ENCODE measurements at regions not wholly inside any gene's neighbourhood (a gene's known extent, or its start where the extent isn't known, plus 50 kb on each side); places are given as distances from the start of the nearest gene placed in this dataset.

GRCh38 chr5:39760385-39761198 lies 335.8 kb upstream of the DAB2 start:
- DNase-seq (ENCODE audit: low spot score in 2 of 2), result peak in 1 of 2 donors; percentile 67
- Histone ChIP-seq H3K27me3 (no peaks in the 10 kb centered on the region), H3K9me3 (no peaks in the 10 kb centered on the region), H3K4me1 (peaks cover 0 to 3% of the 10 kb centered on the region in 2 donors), H3K4me3 (peak overlapping the region in 1 of 2 donors; percentile 5), H3K36me3 (no peaks in the 10 kb centered on the region), H3K27ac (peak overlapping the region; percentile 34 to 73)
- intact Hi-C loops (cut with DNase I), result no loop called here
- TF ChIP-seq CTCF (IDR thresholded peaks at IDR 0.05), result no peak

GRCh38 chr5:39759701-39760100 lies 334.9 kb upstream of the DAB2 start:
- intact Hi-C loops (cut with DNase I), result no loop called here
- H3K9me3 ChIP-seq, result no peaks in the 10 kb centered on the region
- no peaks in the 10 kb centered on the region for H3K36me3 ChIP-seq
- DNase-seq (ENCODE audit: low spot score in 2 of 2), result no peak
- H3K4me1 ChIP-seq, result peaks cover 0 to 3% of the 10 kb centered on the region in 2 donors
- H3K27ac ChIP-seq, result peak overlapping the region in 1 of 2 donors; percentile 73
- H3K27me3 ChIP-seq, result no peaks in the 10 kb centered on the region
- no peak for TF ChIP-seq CTCF (IDR thresholded peaks at IDR 0.05)
- no peak overlapping the region for H3K4me3 ChIP-seq

GRCh38 chr5:39758426-39758825 lies 333.6 kb upstream of the DAB2 start:
- no peak for DNase-seq (ENCODE audit: low spot score in 2 of 2)
- H3K4me3 ChIP-seq, result no peak overlapping the region
- H3K27ac ChIP-seq, result no peak overlapping the region
- no peaks in the 10 kb centered on the region for H3K27me3 ChIP-seq
- H3K4me1 ChIP-seq, result peaks cover 0 to 3% of the 10 kb centered on the region in 2 donors
- no peaks in the 10 kb centered on the region for H3K9me3 ChIP-seq
- H3K36me3 ChIP-seq, result no peaks in the 10 kb centered on the region
- no peak for TF ChIP-seq CTCF (IDR thresholded peaks at IDR 0.05)
- intact Hi-C loops (cut with DNase I), result no loop called here

- Histone ChIP-seq H3K36me3 (no peaks in the 10 kb centered on the region), H3K4me1 (peaks cover 0 to 3% of the 10 kb centered on the region in 2 donors), H3K27ac (no peak overlapping the region), H3K9me3 (no peaks in the 10 kb centered on the region), H3K4me3 (no peak overlapping the region), H3K27me3 (no peaks in the 10 kb centered on the region)
- intact Hi-C loops (cut with DNase I), result no loop called here
- TF ChIP-seq CTCF (IDR thresholded peaks at IDR 0.05), result no peak
- DNase-seq (ENCODE audit: low spot score in 2 of 2), result no peak
Observed at GRCh38 chr5:39757131-39757530, 332.4 kb upstream of the DAB2 start.

- Histone ChIP-seq H3K27me3 (no peaks in the 10 kb centered on the region), H3K27ac (no peak overlapping the region), H3K4me1 (peaks cover 0 to 3% of the 10 kb centered on the region in 2 donors), H3K9me3 (no peaks in the 10 kb centered on the region), H3K36me3 (no peaks in the 10 kb centered on the region), H3K4me3 (no peak overlapping the region)
- intact Hi-C loops (cut with DNase I), result no loop called here
- no peak for TF ChIP-seq CTCF (IDR thresholded peaks at IDR 0.05)
- DNase-seq (ENCODE audit: low spot score in 2 of 2), result no peak
Observed at GRCh38 chr5:39755986-39756385, 331.2 kb upstream of the DAB2 start.

Measured in ascending aorta (tissue), 2 donors.